Activated B cell treated with CpG ODN at 0.5 μM for 24 hours (primary cell): ENCODE measurements at regions not wholly inside any gene's neighbourhood (a gene's known extent, or its start where the extent isn't known, plus 50 kb on each side); places are given as distances from the start of the nearest gene placed in this dataset.

ENCODE experiments used
- ATAC-seq: fragments of 200-7000 bp; cut with Tn5 transposase; one replicate; pipeline ENCODE4 v1.10.0; 2021; ENCODE audit warnings: low read depth, mild to moderate bottlenecking, moderate library complexity
- CTCF ChIA-PET: fragments of 350-600 bp; sonication (Branson Sonifier 250); formaldehyde crosslinking; loops from one replicate; lab custom pipeline; 2021; ENCODE audit warnings: antibody characterized with exemption; lab: Charles Lee
- POLR2A ChIA-PET: fragments of 350-600 bp; sonication (Branson Sonifier 250); formaldehyde crosslinking; loops from one replicate; lab custom pipeline; 2021; ENCODE audit warnings: antibody characterized with exemption; lab: Charles Lee
- DNase-seq: peaks from one replicate; pipeline ENCODE4 v3.0.0; 2022
- H3K27ac Mint-ChIP-seq: one replicate; pipeline ENCODE4 v1.8.0; 2020; ENCODE audit warnings: mixed read lengths
- H3K27me3 Mint-ChIP-seq: one replicate; pipeline ENCODE4 v1.8.0; 2021; ENCODE audit warnings: mixed read lengths
- H3K36me3 Mint-ChIP-seq: one replicate; pipeline ENCODE4 v1.8.0; 2021; ENCODE audit warnings: low read depth, mixed read lengths
- H3K4me1 Mint-ChIP-seq: one replicate; pipeline ENCODE4 v1.8.0; 2021; ENCODE audit warnings: mixed read lengths
- H3K4me3 Mint-ChIP-seq: one replicate; pipeline ENCODE4 v1.8.0; 2020; ENCODE audit warnings: mild to moderate bottlenecking, mixed read lengths
- H3K9me3 Mint-ChIP-seq: one replicate; pipeline ENCODE4 v1.8.0; 2020; ENCODE audit warnings: mixed read lengths
- CTCF ChIP-seq: fragments of 200-600 bp; IDR thresholded peaks from one replicate; pipeline ENCODE4 v1.8.0; 2022; ENCODE audit warnings: antibody characterized with exemption, mild to moderate bottlenecking
- intact Hi-C: fragments of 100-400 bp; cut with micrococcal nuclease; formaldehyde crosslinking; loops from one replicate; pipeline ENCODE4 v1.15.1; 2024

DNA sequence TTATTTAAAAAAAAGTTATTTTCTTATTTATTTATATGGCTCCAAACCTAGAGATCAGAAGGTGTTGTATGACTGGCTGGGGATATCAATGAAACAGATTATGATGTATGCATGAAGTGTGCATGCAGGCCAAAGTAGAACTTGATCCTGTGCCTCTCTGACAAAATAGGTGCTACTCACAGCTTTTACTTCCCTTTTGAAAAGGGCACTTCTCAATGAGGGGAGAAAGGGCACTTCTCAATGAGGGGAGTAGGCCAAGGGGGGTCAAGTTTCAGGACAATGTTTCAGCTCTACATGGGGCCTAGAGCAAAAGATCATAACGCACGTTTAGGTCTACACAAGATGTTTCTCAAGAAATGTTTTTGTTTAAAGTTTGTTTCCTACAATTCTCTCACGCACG, 397.5 kb downstream of the ETS1 start:
- no peak for ATAC-seq
- H3K4me3 Mint-ChIP-seq, result no peak overlapping the region

DNA sequence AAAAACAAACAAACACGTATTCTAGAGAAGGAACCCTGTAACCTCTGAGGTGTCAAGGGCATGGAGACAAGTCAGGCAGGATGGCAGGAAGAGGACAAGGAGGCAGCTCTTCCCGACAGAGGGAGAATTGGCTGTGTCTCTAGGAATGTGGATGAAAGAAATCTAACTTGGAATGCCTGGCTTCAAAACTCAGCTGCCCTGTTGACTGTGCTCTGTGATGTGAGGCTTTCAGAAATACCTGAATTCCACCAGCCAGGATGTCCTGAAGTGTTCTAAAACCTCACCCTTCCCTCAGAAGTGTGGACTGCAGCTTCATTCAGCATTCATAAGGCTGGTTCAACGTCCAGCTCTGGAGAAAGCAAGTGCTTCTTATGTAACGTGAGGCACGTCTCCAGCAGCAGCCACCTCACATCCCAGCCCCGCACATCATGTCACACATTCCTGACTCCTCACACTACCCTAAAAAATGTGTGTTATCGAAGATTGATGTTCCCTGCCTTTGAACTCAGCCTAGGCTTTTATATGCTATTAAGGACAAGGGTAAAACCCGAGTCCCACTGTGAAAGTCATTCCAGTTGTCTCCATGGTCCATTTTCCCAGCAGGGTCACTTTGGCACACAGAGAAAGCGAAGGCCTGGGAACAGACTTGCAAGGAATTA, 398.9 kb downstream of the ETS1 start:
- intact Hi-C loops, result no loop called here
- DNase-seq (no peak), ATAC-seq (no peak)
- CTCF ChIA-PET, result no interaction called here
- Mint-ChIP-seq H3K4me3 (no peak overlapping the region), H3K9me3 (peaks cover 4% of the 10 kb centered on the region), H3K4me1 (peaks cover under 1% of the 10 kb centered on the region), H3K27me3 (no peaks in the 10 kb centered on the region), H3K27ac (no peak overlapping the region), H3K36me3 (no peaks in the 10 kb centered on the region)
- POLR2A ChIA-PET, result interaction anchor here (0.6 kb wide), 1 partner anchor 95 kb away, joined by 3 read pairs; no protein-coding TSS in a partner anchor
- no peak for TF ChIP-seq CTCF

More for the DNA sequence above, 397.5 kb downstream of the ETS1 start:
- Mint-ChIP-seq H3K4me1 (peaks cover 9% of the 10 kb centered on the region), H3K27me3 (no peaks in the 10 kb centered on the region), H3K36me3 (no peaks in the 10 kb centered on the region), H3K9me3 (peaks cover 4% of the 10 kb centered on the region), H3K27ac (no peak overlapping the region)
- POLR2A ChIA-PET, result no interaction called here
- CTCF ChIA-PET, result no interaction called here
- intact Hi-C loops, result no loop called here
- no peak for TF ChIP-seq CTCF
- no peak for DNase-seq

DNA sequence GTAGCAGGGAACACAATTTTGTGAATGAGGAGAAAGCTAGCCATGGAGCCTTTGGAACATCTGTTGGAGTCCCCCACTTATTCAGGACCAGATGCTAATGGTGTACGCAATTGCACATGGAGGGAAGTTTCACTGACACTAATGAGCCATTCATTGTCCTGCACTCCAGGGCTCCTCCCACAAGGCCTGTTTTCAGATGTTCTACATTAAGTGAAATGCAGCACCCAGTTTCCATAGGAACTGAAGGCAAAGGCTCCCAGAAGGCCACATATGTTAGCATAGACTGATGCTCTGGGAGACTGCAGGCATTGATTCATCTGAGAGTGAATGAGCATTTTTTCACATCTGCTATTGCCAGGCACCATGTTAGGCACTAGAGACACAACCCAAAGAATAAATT, 399.5 kb downstream of the ETS1 start:
- DNase-seq (no peak), ATAC-seq (no peak)
- no peaks in the 10 kb centered on the region for H3K36me3 Mint-ChIP-seq
- H3K4me1 Mint-ChIP-seq, result no peaks in the 10 kb centered on the region
- ChIA-PET CTCF (no interaction called here), POLR2A (interaction anchor here (0.6 kb wide), 1 partner anchor 96 kb away, joined by 3 read pairs; no protein-coding TSS in a partner anchor)
- intact Hi-C loops, result no loop called here
- no peak overlapping the region for H3K27ac Mint-ChIP-seq
- peaks cover 4% of the 10 kb centered on the region for H3K9me3 Mint-ChIP-seq
- no peak overlapping the region for H3K4me3 Mint-ChIP-seq
- no peaks in the 10 kb centered on the region for H3K27me3 Mint-ChIP-seq
- no peak for TF ChIP-seq CTCF

GRCh38 chr11:128187377-128187776, 400.0 kb downstream of the ETS1 start:
- no peaks in the 10 kb centered on the region for H3K27me3 Mint-ChIP-seq
- DNase-seq (no peak), ATAC-seq (no peak)
- no peak overlapping the region for H3K27ac Mint-ChIP-seq
- intact Hi-C loops, result no loop called here
- peaks cover 4% of the 10 kb centered on the region for H3K9me3 Mint-ChIP-seq
- no peak for TF ChIP-seq CTCF
- no peaks in the 10 kb centered on the region for H3K36me3 Mint-ChIP-seq
- no peaks in the 10 kb centered on the region for H3K4me1 Mint-ChIP-seq
- POLR2A ChIA-PET, result no interaction called here
- no peak overlapping the region for H3K4me3 Mint-ChIP-seq
- CTCF ChIA-PET, result no interaction called here

- ChIA-PET POLR2A (no interaction called here), CTCF (no interaction called here)
- intact Hi-C loops, result no loop called here
- DNase-seq (no peak), ATAC-seq (no peak)
- Mint-ChIP-seq H3K27ac (no peak overlapping the region), H3K9me3 (peaks cover 4% of the 10 kb centered on the region), H3K4me1 (no peaks in the 10 kb centered on the region), H3K4me3 (no peak overlapping the region), H3K36me3 (no peaks in the 10 kb centered on the region), H3K27me3 (no peaks in the 10 kb centered on the region)
- no peak for TF ChIP-seq CTCF
Observed at GRCh38 chr11:128184981-128185380, 402.4 kb downstream of the ETS1 start.
